H1 (cell line): ENCODE measurements at regions not wholly inside any gene's neighbourhood (a gene's known extent, or its start where the extent isn't known, plus 50 kb on each side); places are given as distances from the start of the nearest gene placed in this dataset.

Experiments used
- CTCF ChIA-PET: fragments of 300-600 bp; sonication (Branson Sonifier 250); formaldehyde crosslinking; loops from one replicate; lab custom pipeline; 2021; ENCODE audit not compliant: partially characterized antibody; lab: Charles Lee
- POLR2A ChIA-PET: fragments of 300-600 bp; sonication (Branson Sonifier 250); formaldehyde crosslinking; loops from one replicate; lab custom pipeline; 2021; ENCODE audit warnings: inconsistent platforms; ENCODE audit not compliant: partially characterized antibody; lab: Charles Lee
- DNase-seq, 2 experiments: peaks; one replicate each; pipeline versions ENCODE4 v3.0.0 to v3.0.0-alpha.2; 2010 to 2022; ENCODE audit warnings: low spot score in 2 of 2, low read depth in 1 of 2, mixed read lengths in 1 of 2
- FAIRE-seq: peaks from 2 replicates; lab custom pipeline; 2011; peaks lifted over from hg19 to GRCh38; lab: Jason Lieb, UNC
- H2AFZ ChIP-seq: 2 replicates; pipeline ENCODE4 v1.8.1; 2012; ENCODE audit warnings: low read length, inconsistent platforms
- H2AK5ac ChIP-seq: 2 replicates; pipeline ENCODE4 v1.6.1; 2013; ENCODE audit warnings: low read depth, low read length
- H2BK120ac ChIP-seq: replicated peaks from 2 replicates; pipeline ENCODE3; 2013; ENCODE audit warnings: low read depth, low read length, inconsistent platforms
- H2BK12ac ChIP-seq: 2 replicates; pipeline ENCODE4 v1.6.1; 2013; ENCODE audit warnings: low read depth, low read length
- H2BK15ac ChIP-seq: 2 replicates; pipeline ENCODE4 v1.6.1; 2013; ENCODE audit warnings: low read length
- H2BK20ac ChIP-seq: 2 replicates; pipeline ENCODE4 v1.6.1; 2013; ENCODE audit warnings: low read length
- H2BK5ac ChIP-seq: 2 replicates; pipeline ENCODE4 v1.6.1; 2013; ENCODE audit warnings: low read depth, low read length
- H3K14ac ChIP-seq: 2 replicates; pipeline ENCODE4 v1.6.1; 2013; ENCODE audit warnings: inconsistent platforms; ENCODE audit not compliant: insufficient read length
- H3K18ac ChIP-seq: 2 replicates; pipeline ENCODE4 v1.6.1; 2013; ENCODE audit warnings: low read length; ENCODE audit errors: extremely low read depth
- H3K23ac ChIP-seq: 2 replicates; pipeline ENCODE4 v1.6.1; 2013; ENCODE audit warnings: inconsistent platforms; ENCODE audit not compliant: insufficient read length
- H3K23me2 ChIP-seq: 2 replicates; pipeline ENCODE4 v1.6.1; 2013; ENCODE audit warnings: low read depth, low read length
- H3K27ac ChIP-seq: 2 replicates; pipeline ENCODE4 v1.6.1; 2011; ENCODE audit warnings: low read depth, low read length, inconsistent platforms
- H3K27me3 ChIP-seq, 4 experiments: replicated peaks in 1 of 4; 1 replicate in 1 of 4; 2 replicates in 3 of 4; pipeline versions ENCODE4 v1.6.1 to v1.8.1; 2011 to 2013; ENCODE audit warnings: low read length in 3 of 4, mild to moderate bottlenecking in 3 of 4, inconsistent platforms in 2 of 4, mixed read lengths in 2 of 4, moderate library complexity in 1 of 4; ENCODE audit not compliant: control insufficient read depth in 3 of 4, insufficient read depth in 3 of 4; ENCODE audit errors: extremely low read depth in 1 of 4
- H3K36me3 ChIP-seq, 4 experiments: 2 replicates each; pipeline versions ENCODE4 v1.6.1 to v1.8.1; 2011 to 2013; ENCODE audit warnings: mild to moderate bottlenecking in 4 of 4, low read length in 3 of 4, moderate library complexity in 2 of 4, control low read depth in 1 of 4, inconsistent platforms in 1 of 4; ENCODE audit not compliant: insufficient read depth in 4 of 4, control insufficient read depth in 2 of 4
- H3K4ac ChIP-seq: replicated peaks from 2 replicates; pipeline ENCODE3; 2013; ENCODE audit warnings: low read length, low read depth, mixed read lengths, inconsistent platforms; ENCODE audit not compliant: insufficient read length
- H3K4me1 ChIP-seq, 4 experiments: replicated peaks in 1 of 4; 1 replicate in 1 of 4; 2 replicates in 3 of 4; pipeline versions ENCODE4 v1.6.1 to v1.8.1; 2011 to 2013; ENCODE audit warnings: low read length in 3 of 4, inconsistent platforms in 2 of 4, mixed read lengths in 1 of 4; ENCODE audit not compliant: insufficient read depth in 4 of 4, control insufficient read depth in 3 of 4
- H3K4me2 ChIP-seq, 2 experiments: 2 replicates each; pipeline versions ENCODE4 v1.6.1 to v1.8.1; 2011 to 2013; ENCODE audit warnings: low read depth in 2 of 2, low read length in 2 of 2, control low read depth in 1 of 2, inconsistent platforms in 1 of 2, mild to moderate bottlenecking in 1 of 2; ENCODE audit not compliant: insufficient read depth in 1 of 2
- H3K4me3 ChIP-seq, 4 experiments: fragments of 200-600, 300-600 bp in 1 of 4; sonication (generic), shearing (Covaris generic), sonication (Bioruptor Twin) in 1 of 4; 2 replicates each; pipeline versions ENCODE4 v1.5.1 to v1.8.1; 2011 to 2016; ENCODE audit warnings: low read length in 4 of 4, low read depth in 3 of 4, control low read depth in 2 of 4, inconsistent platforms in 2 of 4, mild to moderate bottlenecking in 2 of 4, mixed read lengths in 1 of 4, moderate library complexity in 1 of 4; ENCODE audit not compliant: insufficient read depth in 2 of 4; ENCODE audit errors: extremely low read depth in 1 of 4
- H3K56ac ChIP-seq: replicated peaks from 2 replicates; pipeline ENCODE3; 2013; ENCODE audit warnings: low read depth, mild to moderate bottlenecking, mixed read lengths, low read length, inconsistent platforms; ENCODE audit not compliant: insufficient read length
- H3K79me1 ChIP-seq: 2 replicates; pipeline ENCODE4 v1.6.1; 2013; ENCODE audit warnings: low read depth, low read length, control low read depth
- H3K79me2 ChIP-seq, 2 experiments: 2 replicates each; pipeline versions ENCODE4 v1.6.1 to v1.8.1; 2012 to 2013; ENCODE audit warnings: low read length in 2 of 2, mild to moderate bottlenecking in 2 of 2, inconsistent platforms in 1 of 2; ENCODE audit not compliant: insufficient read depth in 2 of 2, control insufficient read depth in 1 of 2
- H3K9ac ChIP-seq, 4 experiments: replicated peaks in 1 of 4; 1 replicate in 1 of 4; 2 replicates in 3 of 4; pipeline versions ENCODE4 v1.6.1 to v1.8.1; 2011 to 2013; ENCODE audit warnings: low read depth in 3 of 4, low read length in 3 of 4, control low read depth in 2 of 4, mild to moderate bottlenecking in 2 of 4, moderate library complexity in 2 of 4, inconsistent platforms in 1 of 4; ENCODE audit errors: extremely low read depth in 1 of 4
- H3K9me3 ChIP-seq, 2 experiments: 2 replicates each; pipeline versions ENCODE4 v1.6.1 to v1.8.1; 2012 to 2013; ENCODE audit warnings: mild to moderate bottlenecking in 2 of 2, moderate library complexity in 2 of 2, control low read depth in 1 of 2, inconsistent platforms in 1 of 2, low read depth in 1 of 2, low read length in 1 of 2, mixed read lengths in 1 of 2; ENCODE audit not compliant: insufficient read depth in 2 of 2
- H4K20me1 ChIP-seq, 2 experiments: replicated peaks in 1 of 2; 2 replicates each; pipeline versions ENCODE3 to v1.8.1; 2011 to 2013; ENCODE audit warnings: inconsistent platforms in 2 of 2, low read length in 2 of 2, mild to moderate bottlenecking in 1 of 2; ENCODE audit not compliant: insufficient read depth in 2 of 2, control insufficient read depth in 1 of 2
- H4K5ac ChIP-seq: 2 replicates; pipeline ENCODE4 v1.6.1; 2013; ENCODE audit warnings: low read length, low read depth, mixed read lengths, inconsistent platforms; ENCODE audit not compliant: insufficient read length
- H4K8ac ChIP-seq: 2 replicates; pipeline ENCODE4 v1.8.0; 2013; ENCODE audit warnings: mild to moderate bottlenecking, moderate library complexity, low read length, inconsistent platforms; ENCODE audit not compliant: insufficient read depth; ENCODE audit errors: extremely low read depth
- H4K91ac ChIP-seq: replicated peaks from 2 replicates; pipeline ENCODE3; 2013; ENCODE audit warnings: low read length, mixed read lengths, inconsistent platforms; ENCODE audit not compliant: insufficient read length
- BRCA1 ChIP-seq: IDR thresholded peaks from 2 replicates; pipeline ENCODE4 v1.6.1; 2012; ENCODE audit warnings: low read depth, low read length, improper control_type of control experiment
- CBX8 ChIP-seq: fragments of 300-800, 300-1000 bp; sonication (generic); IDR thresholded peaks from 2 replicates; pipeline ENCODE4 v1.7.1; 2016; ENCODE audit warnings: low read depth, low read length, borderline replicate concordance
- EGR1 ChIP-seq: IDR thresholded peaks from 2 replicates; pipeline ENCODE4 v1.6.1; 2011; ENCODE audit warnings: low read depth, low read length, borderline replicate concordance
- EP300 ChIP-seq, 2 experiments: IDR thresholded peaks; 1 replicate in 1 of 2; 2 replicates in 1 of 2; pipeline ENCODE4 v1.6.1; 2011 to 2012; ENCODE audit warnings: low read depth in 2 of 2, low read length in 2 of 2, mild to moderate bottlenecking in 2 of 2, borderline replicate concordance in 1 of 2, inconsistent platforms in 1 of 2, moderate library complexity in 1 of 2
- GTF2F1 ChIP-seq: IDR thresholded peaks from 2 replicates; pipeline ENCODE4 v1.6.1; 2012; ENCODE audit warnings: low read depth, low read length, improper control_type of control experiment, borderline replicate concordance
- HDAC6 ChIP-seq: IDR thresholded peaks from one replicate; pipeline ENCODE4 v1.7.1; 2012; ENCODE audit warnings: low read depth, mild to moderate bottlenecking, inconsistent platforms, low read length, moderate library complexity
- JUND ChIP-seq: IDR thresholded peaks from 2 replicates; pipeline ENCODE4 v1.6.1; 2011; ENCODE audit warnings: mild to moderate bottlenecking, improper control_type of control experiment, low read length
- POU5F1 ChIP-seq: IDR thresholded peaks from 2 replicates; pipeline ENCODE4 v1.6.1; 2011; ENCODE audit warnings: low read depth, mild to moderate bottlenecking, low read length, moderate library complexity
- RBBP5 ChIP-seq: IDR thresholded peaks from 2 replicates; pipeline ENCODE4 v1.7.1; 2012; ENCODE audit warnings: low read depth, mild to moderate bottlenecking, inconsistent platforms, low read length, moderate library complexity, borderline replicate concordance
- RFX5 ChIP-seq: IDR thresholded peaks from 2 replicates; pipeline ENCODE4 v1.6.1; 2011; ENCODE audit warnings: low read depth, low read length, improper control_type of control experiment, borderline replicate concordance
- SIRT6 ChIP-seq: IDR thresholded peaks from one replicate; pipeline ENCODE4 v1.7.1; 2012; ENCODE audit warnings: low read length, inconsistent platforms
- SP1 ChIP-seq: IDR thresholded peaks from 2 replicates; pipeline ENCODE4 v1.6.1; 2011; ENCODE audit warnings: low read depth, low read length
- SUZ12 ChIP-seq: fragments of 200-600 bp; sonication (generic); IDR thresholded peaks from 2 replicates; pipeline ENCODE4 v1.6.1; 2012; ENCODE audit warnings: mild to moderate bottlenecking, inconsistent platforms, low read length, moderate library complexity, mixed read lengths
- TAF7 ChIP-seq: optimal IDR thresholded peaks from 2 replicates; pipeline ENCODE3; 2011; ENCODE audit warnings: low read depth, mild to moderate bottlenecking, inconsistent platforms, low read length, moderate library complexity, borderline replicate concordance
- TEAD4 ChIP-seq: IDR thresholded peaks from 2 replicates; pipeline ENCODE4 v1.6.1; 2012; ENCODE audit warnings: low read depth, low read length, inconsistent platforms, mixed read lengths
- WGBS, 2 experiments: shearing (Covaris generic) in 1 of 2; methylation state at CpG; one replicate each; pipeline versions ENCODE4 v1.1.6 to v1.1.7; 2013 to 2015; ENCODE audit warnings: low lambda C conversion rate in 2 of 2, mixed read lengths in 2 of 2, inconsistent platforms in 1 of 2, low coverage in 1 of 2, missing lambda C conversion rate in 1 of 2; ENCODE audit not compliant: insufficient replicate concordance in 2 of 2, insufficient coverage in 1 of 2, insufficient read length in 1 of 2; ENCODE audit errors: extremely low coverage in 1 of 2, missing lambda C conversion rate in 1 of 2; 5-methylcytosine and 5-hydroxymethylcytosine counted together

- Histone ChIP-seq H3K79me2 (no peaks in the 10 kb centered on the region), H3K4me2 (no peak overlapping the region), H4K5ac (no peak overlapping the region), H2AK5ac (no peak overlapping the region), H3K4me1 (no peaks in the 10 kb centered on the region), H2BK5ac (no peak overlapping the region), H2BK120ac (no peak overlapping the region), H2BK15ac (no peak overlapping the region), H3K56ac (no peak overlapping the region), H3K18ac (no peak overlapping the region), H3K4ac (no peak overlapping the region), H3K14ac (no peak overlapping the region), H2BK12ac (no peak overlapping the region), H3K79me1 (no peaks in the 10 kb centered on the region), H2BK20ac (no peak overlapping the region), H2AFZ (no peak overlapping the region), H4K20me1 (no peaks in the 10 kb centered on the region), H3K27ac (no peak overlapping the region), H3K23ac (no peak overlapping the region), H3K9ac (no peak overlapping the region), H3K27me3 (no peaks in the 10 kb centered on the region), H4K8ac (no peak overlapping the region), H4K91ac (no peak overlapping the region), H3K36me3 (no peaks in the 10 kb centered on the region), H3K23me2 (no peaks in the 10 kb centered on the region), H3K4me3 (no peak overlapping the region), H3K9me3 (no peaks in the 10 kb centered on the region)
- CTCF ChIA-PET: interaction anchor here (1.2 kb wide), 1 partner anchor 27 kb away, joined by 3 read pairs; no protein-coding TSS in a partner anchor
- 95% methylated on average over 3 of the region's 3 CpGs; no CpG with 5 or more reads in 1 of the 2 experiments for WGBS, 2 experiments
- FAIRE-seq (no peak), DNase-seq (no peak)
- POLR2A ChIA-PET: no interaction called here
- no peak for TF ChIP-seq TAF7
- no peak for TF ChIP-seq BRCA1
- no peak for TF ChIP-seq RFX5
- TF ChIP-seq RBBP5: no peak
- TF ChIP-seq JUND: no peak
- no peak for TF ChIP-seq SP1
- no peak for TF ChIP-seq SUZ12
- no peak for TF ChIP-seq TEAD4
- no peak for TF ChIP-seq HDAC6
- no peak for TF ChIP-seq EGR1
- no peak for TF ChIP-seq GTF2F1
- no peak for TF ChIP-seq POU5F1
- no peak for TF ChIP-seq EP300 (IDR thresholded peaks at IDR 0.05; ENCODE audit: borderline replicate concordance in 1 of 2, low read depth in 2 of 2, low read length in 2 of 2)
- TF ChIP-seq CBX8: no peak
- TF ChIP-seq SIRT6: no peak
Observed at GRCh38 chr14:83384253-83384652, 1850.6 kb upstream of the SEL1L start.
